ENCODE measurements at regions not wholly inside any gene's neighbourhood (a gene's known extent, or its start where the extent isn't known, plus 50 kb on each side); places are given as distances from the start of the nearest gene placed in this dataset.
A peak's percentile ranks its signal among the peaks of the same experiment; 100 is the strongest.

GRCh38 chr2:176526995-176527901, 258.0 kb downstream of the MTX2 start:
- intact Hi-C loops (cut with DNase I) = no loop called here

DNA sequence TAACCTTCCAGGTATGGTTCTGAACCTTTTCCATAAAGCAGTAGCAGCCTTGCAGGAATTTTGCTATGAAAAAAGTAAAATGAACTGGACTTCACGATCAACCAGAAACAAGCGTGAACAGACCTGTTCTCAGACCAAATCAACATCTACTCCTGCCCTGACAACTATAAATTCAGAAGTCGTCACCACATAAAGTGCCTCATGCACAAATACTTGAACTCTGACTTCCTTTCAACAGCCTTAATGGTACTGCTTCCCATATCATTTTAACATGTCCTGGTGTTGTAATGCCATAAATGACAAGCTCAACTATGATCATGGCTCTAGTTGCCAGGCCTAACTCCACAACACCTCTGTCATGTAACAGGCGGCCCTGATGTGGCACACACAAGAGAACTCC, 262.4 kb downstream of the MTX2 start:
- DNase-seq (ENCODE audit: low spot score) = no peak
- intact Hi-C loops (cut with DNase I) = no loop called here

More at GRCh38 chr2:176526995-176527901, 258.0 kb downstream of the MTX2 start:
- no peak for DNase-seq (ENCODE audit: low spot score)

DNA sequence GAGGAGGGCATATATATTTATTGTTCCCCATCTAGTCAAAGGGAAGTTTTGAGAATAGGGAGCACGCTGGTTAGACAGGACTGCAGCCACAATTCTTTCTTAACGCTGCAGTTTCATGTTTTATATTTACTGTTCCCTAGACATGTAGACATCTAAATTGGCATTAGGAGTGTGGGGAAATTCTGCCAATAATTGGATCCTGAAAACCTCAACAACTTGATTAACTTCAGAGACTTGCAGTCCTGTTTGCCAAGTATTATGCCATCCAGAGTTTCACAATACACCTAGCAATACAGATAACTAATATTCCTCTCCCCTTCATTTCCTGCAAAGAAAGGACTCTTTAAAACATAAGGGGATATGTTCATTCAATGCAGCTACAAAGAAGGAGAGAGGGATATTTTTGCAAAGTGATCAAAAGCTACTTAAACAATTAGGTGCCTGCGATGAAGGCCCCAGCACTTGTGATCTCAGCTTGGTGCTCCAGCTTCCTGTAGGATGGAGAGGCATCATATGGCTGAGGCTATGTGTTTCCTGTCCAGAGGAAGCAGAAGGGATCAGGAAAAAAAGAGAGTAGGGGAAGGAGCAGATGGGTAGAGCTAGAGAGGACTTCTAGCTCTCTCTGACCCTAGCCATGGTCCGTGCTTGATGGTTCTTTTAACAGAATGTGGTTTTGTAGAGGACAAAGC, 264.4 kb downstream of the MTX2 start:
- DNase-seq (ENCODE audit: low spot score) = no peak
- intact Hi-C loops (cut with DNase I) = no loop called here

DNA sequence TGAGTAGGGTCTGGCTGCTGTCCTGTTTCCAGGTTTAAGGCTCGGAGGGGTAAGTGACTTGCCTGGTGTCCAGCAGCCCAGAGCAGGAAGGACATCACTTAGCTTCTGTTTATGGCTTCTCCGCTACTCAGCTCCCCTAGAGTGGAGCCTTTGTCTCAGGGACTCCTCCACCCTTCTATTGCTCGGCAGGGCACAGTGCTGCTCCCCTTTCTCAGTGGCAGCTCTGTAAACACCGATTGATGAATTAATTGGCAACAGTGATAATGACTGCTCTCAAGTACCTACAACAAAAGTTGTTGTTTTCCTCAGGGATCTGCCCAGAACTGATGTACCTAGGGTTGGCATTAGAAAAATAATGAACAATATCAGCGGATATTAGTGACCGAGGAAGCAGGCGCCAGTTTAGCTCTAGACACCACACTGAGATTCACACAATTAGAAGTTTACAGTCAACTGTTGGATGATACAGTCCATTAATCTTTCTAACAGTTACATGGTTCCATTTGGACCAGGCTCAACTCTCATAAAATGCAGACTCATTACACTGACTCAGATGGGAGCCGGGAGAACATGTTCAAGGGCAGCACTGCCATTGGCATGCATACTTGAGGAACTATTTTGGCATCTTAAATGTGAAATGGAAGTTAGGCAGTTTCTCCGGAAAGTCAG, 265.7 kb downstream of the MTX2 start:
- DNase-seq (ENCODE audit: low spot score) = no peak
- intact Hi-C loops (cut with DNase I) = no loop called here

DNA sequence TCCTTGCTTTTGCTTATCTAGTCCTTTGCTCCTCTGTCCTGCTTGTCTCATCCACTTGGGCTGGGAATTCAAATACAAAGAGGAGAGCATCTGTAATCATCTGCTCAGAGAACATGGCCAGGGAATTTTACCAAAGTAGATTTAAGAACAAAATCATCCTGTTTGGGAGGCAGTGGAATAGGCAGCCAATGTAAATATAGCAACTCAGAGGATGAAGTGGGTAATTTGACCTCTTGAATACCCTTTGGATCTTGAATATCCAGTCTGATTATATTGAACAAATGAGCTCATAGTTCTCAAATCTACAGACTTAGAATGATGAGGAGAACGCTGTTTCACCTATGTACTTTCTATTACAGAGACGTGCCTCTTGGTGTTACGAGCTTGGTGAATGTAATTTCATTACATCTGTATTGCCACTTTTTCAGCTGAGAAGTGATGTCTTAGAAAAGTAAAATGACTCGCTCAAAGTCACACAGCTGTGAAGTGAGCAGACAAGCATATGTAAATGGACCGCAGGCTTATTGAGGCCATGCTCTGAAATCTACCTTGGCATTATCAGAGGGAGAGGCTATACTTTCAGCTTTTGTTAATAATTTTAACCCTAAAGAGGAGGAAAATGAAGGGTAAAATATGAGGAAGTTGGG, 266.3 kb downstream of the MTX2 start:
- intact Hi-C loops (cut with DNase I) = no loop called here

DNA sequence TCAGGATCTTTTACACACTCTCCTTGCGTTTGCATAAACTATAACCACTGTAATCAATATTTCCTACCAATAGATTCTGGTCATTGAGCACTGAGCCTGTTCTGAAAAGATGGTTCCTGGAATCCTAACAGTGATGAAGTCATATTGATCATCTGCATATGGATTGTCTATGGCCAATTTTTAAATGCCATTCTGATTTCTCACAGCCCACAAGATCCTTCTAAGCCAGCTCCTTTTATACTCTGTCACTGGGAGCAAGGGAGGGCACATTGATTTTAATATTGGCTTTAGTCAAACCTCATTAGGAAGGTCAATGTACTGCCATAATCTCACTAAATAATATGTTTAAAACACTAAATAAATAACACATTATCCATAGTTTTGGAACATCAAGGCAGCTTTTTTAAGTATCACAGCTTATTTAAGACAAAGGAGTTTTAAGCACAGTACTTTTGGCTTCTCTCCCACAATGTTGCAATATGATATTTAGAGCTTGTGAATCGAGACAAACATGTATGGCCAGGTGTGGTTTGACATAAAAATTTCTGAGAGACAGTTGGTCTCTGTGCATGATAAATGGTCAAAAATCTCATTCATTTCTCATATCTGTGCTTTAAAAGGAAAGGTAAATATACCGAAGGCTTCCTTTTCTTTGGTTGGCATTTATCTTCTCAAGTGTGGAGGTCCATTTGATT, 267.3 kb downstream of the MTX2 start:
- intact Hi-C loops (cut with DNase I) = no loop called here
- DNase-seq (ENCODE audit: low spot score) = no peak

More for the DNA sequence above, 266.3 kb downstream of the MTX2 start:
- no peak for DNase-seq (ENCODE audit: low spot score)

DNA sequence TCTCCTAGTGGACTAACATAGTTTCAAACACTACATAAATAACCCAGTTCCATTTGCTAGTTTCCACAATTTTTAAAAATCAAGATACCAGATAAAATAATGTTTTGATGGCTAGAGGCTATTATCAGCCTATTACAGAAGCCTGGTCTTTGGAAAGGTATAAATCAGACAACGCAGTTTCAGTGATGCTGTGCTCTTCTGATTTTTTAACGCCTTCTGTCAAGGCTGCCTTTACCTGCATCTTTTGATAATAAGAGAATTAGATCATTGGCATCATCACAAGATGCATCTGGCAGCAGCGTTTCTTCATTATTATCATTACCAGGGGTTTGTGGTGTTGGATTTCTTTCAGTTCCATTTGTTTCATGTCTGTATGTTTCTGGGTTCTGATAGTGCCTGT, 268.7 kb downstream of the MTX2 start:
- intact Hi-C loops (cut with DNase I) = no loop called here

DNA sequence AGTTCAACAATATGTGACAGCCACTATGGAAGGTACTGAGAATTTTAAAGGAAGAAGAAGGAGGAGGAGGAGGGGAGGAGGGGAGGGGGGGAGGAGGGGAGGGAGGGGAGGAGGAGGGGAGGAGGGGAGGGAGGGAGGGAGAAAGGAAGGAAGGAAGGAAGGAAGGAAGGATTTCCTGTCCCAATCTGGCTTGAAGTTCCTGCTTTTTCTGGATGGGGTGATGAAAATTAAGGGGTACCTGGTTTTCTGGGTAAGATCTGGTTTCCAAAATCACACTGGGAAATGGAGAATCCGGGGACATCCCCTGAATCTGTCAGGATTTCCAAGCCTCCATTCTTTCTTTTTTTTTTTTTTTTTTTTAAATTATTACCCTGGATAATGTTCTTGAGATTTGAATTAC, 271.8 kb downstream of the MTX2 start:
- intact Hi-C loops (cut with DNase I) = no loop called here
- no peak for DNase-seq (ENCODE audit: low spot score)

More for the DNA sequence above, 268.7 kb downstream of the MTX2 start:
- DNase-seq (ENCODE audit: low spot score) = no peak

GRCh38 chr2:176542476-176542875, 273.2 kb downstream of the MTX2 start:
- no peak for DNase-seq (ENCODE audit: low spot score)

GRCh38 chr2:176544557-176544956, 275.3 kb downstream of the MTX2 start:
- intact Hi-C loops (cut with DNase I) = no loop called here
- no peak for DNase-seq (ENCODE audit: low spot score)

More at GRCh38 chr2:176542476-176542875, 273.2 kb downstream of the MTX2 start:
- intact Hi-C loops (cut with DNase I) = no loop called here

DNA sequence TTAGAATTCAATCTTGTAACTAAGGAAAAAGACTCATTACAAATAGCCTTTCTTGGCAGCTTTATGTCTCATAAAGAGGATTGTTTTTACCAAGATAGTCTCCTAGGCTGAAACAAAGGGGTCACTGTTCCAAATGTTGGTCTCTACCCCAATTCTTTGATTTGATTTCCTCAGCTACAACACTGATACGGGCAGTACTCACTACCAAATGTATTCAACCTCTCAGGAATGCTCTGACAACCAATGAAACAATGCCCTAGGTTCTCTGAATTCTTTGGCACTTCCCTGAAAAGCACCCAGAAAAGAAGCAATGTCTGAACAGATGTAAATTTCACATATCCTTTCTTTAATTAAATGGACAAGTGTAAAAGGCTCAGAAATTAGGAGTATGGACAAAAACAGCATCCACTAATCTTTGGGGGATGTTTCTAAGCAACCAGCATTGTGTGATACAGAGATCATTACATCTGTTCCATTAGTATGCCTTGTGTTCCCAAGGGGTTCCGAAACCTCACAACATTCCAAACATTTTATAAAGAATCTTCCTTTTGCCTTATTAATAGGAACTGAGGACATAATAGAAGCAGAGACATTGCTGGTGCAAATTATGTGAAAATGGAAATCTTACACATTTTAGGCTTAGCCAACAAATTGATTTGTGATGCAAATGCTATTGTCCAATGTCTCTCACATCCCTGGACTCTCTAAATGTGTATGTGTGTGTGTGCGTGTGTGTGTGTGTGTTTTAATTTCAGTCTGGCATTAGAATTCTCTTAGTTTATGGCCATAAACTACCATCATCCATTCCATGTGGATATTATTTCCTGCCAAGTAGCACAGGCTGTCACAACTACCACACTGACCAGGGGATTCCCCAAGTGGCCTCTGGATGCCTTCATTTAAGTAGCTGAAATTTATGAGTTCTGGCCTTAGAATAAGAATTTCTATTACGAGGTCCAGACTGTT, 276.0 kb downstream of the MTX2 start:
- intact Hi-C loops (cut with DNase I) = no loop called here
- DNase-seq (ENCODE audit: low spot score) = no peak

GRCh38 chr2:176546550-176546949, 277.3 kb downstream of the MTX2 start:
- no peak for DNase-seq (ENCODE audit: low spot score)
- intact Hi-C loops (cut with DNase I) = no loop called here

- intact Hi-C loops (cut with DNase I) = loop anchor here (2.0 to 5.0 kb wide), 2 partner anchors 85 to 98 kb away; no protein-coding TSS in a partner anchor
- no peak for DNase-seq (ENCODE audit: low spot score)
These were observed 283.4 kb downstream of the MTX2 start for GRCh38 chr2:176552501-176553135.

- intact Hi-C loops (cut with DNase I) = loop anchor here (1.0 to 5.0 kb wide), 3 partner anchors 84 to 413 kb away; no protein-coding TSS in a partner anchor
- DNase-seq (ENCODE audit: low spot score) = peak; percentile 78
These were observed 284.5 kb downstream of the MTX2 start for GRCh38 chr2:176553685-176554100.

GRCh38 chr2:176554101-176555048, 285.1 kb downstream of the MTX2 start:
- intact Hi-C loops (cut with DNase I) = loop anchor here (1.0 to 5.0 kb wide), 2 partner anchors 83 to 414 kb away; no protein-coding TSS in a partner anchor
- no peak for DNase-seq (ENCODE audit: low spot score)

- intact Hi-C loops (cut with DNase I) = no loop called here
- no peak for DNase-seq (ENCODE audit: low spot score)
These were observed 285.9 kb downstream of the MTX2 start for GRCh38 chr2:176555112-176555511.

Measured in cardiac septum (tissue), 1 donor.